ENCODE measurements at regions not wholly inside any gene's neighbourhood (a gene's known extent, or its start where the extent isn't known, plus 50 kb on each side); places are given as distances from the start of the nearest gene placed in this dataset.
A peak's percentile ranks its signal among the peaks of the same experiment; 100 is the strongest.
"Not testable (repeated sequence)": the region's sequence is repeated elsewhere in the genome, so short reads cannot be mapped to it uniquely, and the experiment has no call there.

DNA sequence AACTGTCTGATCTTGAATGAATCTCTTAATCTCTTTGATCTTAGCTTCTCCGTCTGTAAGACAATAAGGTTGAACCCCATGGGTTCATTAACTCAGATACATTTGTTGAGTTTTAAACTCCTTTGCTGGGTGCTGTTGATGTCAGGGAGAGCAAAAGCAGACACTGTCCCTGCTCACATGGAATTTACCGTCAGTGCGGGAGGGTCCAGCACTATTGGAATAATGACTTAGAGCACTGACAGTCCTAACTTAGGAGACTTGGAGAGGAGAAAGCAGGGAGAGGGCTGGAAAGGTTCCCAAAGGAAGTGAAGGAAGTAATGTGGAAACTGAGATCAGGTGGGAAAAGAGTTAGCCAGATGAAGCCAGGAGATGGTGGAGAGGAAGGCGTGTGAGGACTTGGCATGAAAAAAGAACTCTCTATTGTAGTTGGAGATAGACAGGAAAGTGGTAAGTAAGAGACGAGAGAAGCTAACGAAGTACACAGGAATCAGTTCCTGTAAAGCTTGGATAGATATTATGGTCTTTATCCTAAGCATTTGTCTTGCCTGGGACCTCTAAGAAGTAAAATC lies 141.4 kb upstream of the SERTAD2 start:
- no peak for DNase-seq

DNA sequence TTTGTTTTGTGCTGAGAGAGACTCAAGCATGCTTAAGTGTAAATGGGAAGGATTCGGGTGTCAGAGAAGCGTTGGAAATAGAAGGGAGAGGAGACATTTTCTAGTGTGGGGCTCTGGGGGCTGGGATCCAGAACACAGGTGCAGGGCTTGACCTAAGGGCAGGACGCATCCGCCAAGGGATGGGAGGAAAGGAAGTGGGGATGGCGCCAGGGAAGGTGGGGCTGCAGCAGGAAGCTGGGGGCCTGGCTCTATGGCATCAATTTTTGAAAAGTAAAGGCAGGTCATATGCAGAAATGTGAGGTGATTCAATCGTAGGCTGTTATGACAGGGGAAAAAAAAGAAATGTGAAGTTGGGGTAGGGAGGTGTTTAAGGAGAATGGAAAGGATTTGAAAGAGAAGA lies 143.2 kb upstream of the SERTAD2 start:
- DNase-seq: no peak

DNA sequence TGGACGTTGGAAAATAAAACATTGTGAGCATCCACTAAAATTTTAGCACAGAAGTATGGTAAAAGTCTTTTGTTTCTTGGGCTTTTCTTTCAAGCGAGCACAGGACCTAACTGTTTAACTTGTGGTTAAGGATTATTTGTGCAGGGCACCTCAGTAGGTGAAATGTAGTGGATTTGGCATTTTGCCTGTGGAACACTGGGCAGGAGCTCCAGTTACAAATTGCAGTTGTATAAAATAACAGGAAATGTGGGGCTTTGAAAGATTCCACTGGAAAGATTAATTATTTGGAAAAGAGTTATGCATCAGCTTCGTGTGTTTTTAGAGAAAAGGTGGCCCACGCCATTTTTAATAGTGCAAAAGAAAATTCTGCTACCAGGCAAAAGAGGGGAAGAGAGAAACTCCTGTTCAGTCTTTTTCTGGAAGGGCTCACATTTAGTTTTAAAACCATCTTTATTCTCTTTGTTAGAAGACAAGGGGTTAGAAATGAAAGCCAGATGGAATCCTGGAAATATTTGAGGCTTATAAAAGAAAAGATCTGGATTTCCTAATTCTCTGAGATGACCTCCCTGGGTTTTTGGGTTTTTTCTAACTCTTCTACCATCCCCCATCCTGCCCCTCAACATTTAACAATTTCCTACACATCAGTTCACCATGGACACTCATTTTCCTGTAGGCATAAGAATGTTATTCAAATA lies 144.3 kb upstream of the SERTAD2 start:
- peak; percentile 67 for DNase-seq

DNA sequence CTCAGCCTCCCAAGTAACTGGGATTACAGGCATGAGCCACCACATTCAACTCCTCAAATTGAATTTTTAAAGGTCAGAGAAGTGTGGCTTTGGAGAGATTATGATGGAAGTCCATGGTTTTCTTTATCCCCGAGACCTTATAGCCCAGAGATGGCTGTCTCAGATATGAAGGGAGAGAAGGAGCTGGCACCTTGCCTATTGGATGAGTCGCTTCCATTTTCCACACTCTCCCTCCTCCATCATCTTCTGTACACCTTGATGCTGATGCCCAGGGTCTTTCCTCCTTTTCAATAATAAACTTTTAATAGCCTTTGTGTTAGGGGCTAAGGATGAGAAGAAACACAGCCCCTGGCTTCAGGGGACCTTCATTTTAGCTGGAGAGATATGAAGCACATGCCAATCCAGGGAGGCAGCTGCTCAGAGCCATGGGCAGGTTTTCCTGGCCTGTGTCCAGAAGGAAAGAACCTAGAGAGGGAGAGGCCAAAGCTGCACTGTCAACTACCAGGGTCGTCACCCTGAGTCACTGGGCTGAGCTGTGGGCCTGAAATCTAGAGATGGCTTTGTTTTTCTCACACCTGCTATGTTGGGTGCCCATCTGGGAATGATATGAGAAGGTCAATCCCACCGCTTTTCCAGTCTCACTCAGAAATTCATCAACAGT lies 146.0 kb upstream of the SERTAD2 start:
- no peak for DNase-seq

DNA sequence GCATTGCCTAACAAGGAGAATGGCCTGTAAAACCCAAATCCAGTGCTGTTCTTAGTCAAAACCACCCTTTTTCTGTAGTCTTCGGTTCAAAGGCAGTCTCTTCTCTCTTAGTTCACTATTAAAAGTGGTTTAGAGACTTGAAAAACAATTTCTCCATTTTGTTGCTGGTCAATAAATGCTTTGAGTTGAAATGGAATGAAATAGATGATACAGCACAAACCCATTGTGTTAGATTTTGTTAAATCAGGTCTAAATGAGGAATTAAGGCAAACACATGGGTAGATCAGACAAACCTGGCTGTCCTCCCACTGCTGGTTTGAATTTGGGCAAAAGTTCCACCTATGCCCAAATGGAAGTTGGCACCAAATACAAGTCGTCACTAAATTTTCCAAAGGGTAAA lies 150.1 kb upstream of the SERTAD2 start:
- DNase-seq: no peak

DNA sequence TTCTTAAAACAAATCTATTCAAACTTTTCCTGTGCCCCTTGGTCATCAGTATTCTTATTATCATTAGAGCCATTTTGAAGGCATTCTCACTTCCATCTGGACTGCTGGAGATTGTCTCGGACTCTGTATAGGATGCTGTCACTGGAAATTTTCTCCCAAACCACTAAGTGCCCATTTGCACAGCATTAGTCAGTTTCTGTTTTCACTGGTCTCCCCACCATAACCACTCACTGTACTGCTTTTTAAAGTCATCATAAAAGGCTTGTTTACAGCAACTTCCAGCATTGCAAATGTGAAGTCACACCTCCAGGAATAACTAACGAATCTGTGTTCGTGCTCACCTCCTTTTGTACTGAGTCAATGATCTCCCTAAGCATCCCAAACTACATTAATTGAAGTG lies 150.9 kb upstream of the SERTAD2 start:
- no peak for DNase-seq

DNA sequence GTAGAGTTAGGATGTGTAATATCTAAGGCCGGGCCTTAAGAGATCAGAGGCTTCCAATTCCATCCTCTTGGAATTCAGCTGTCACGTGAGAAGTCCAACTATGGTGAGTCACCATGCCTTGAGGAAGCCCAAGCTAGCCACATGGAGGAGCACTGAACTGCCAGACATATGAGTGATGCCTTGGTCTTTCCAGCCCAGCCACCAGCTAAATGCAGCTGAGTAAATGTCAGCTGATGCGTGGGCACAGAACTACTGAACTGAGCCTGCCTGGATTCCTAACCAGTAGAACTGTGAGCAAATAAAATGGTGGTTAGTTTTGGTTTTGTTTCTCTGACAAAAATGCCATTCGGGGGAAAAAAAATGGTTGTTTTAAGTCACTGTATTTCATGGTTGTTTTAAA lies 153.7 kb upstream of the SERTAD2 start:
- peak; percentile 99 for DNase-seq

DNA sequence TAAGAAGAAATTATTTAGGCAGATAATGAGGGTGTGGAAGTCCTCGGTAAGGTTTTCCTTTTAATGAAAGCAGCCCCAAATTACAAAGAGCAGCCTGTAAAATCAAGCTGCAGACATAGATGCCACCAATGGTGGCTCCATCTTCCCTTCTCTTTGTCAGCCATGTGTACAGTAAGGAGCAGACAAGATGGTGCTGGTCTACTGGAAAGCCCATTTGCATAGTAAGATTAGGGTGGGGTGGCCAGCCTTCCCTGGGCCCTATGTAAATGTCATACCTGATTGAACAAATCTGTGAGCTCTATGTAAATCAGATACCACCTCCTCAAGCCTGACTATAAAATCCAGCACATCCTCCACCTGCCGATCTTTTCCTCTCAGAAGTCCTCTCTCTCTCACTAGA lies 154.4 kb upstream of the SERTAD2 start:
- no peak for DNase-seq

DNA sequence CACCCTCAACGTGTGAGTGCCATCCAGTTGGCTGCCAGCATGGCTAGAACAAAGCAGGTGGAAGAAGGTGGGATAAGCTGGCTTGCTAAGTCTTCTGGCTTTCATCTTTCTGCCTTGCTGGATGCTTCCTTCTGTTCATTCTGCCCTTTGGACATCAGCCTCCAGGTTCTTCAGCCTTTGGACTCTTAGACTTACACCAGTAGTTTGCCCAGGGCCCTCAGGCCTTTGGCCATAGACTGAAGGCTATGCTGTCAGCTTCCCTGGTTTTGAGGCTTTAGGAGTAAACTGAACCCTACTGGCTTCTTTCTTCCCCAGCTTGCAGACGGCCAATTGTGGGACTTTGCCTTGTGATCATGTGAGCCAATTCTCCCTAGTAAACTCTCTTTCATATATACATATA lies 155.0 kb upstream of the SERTAD2 start:
- DNase-seq: no peak

DNA sequence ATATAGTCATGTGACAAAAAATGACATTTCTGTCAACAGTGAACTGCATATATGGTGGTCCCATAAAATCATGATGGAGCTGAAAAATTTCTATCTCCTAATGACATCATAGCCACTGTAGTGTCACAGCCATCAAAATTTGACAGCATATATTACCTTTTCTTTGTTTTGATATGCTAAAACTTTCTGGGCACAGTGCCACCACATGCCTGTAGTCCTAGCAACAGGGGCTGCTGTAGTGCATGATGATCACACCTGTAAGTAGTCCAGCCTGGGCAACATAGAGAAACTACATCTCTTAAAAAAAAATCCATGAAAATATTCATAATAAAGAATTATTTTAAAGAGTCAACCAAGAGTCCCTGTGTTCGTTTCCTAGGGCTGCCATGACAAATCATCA lies 155.5 kb upstream of the SERTAD2 start:
- no peak for DNase-seq

DNA sequence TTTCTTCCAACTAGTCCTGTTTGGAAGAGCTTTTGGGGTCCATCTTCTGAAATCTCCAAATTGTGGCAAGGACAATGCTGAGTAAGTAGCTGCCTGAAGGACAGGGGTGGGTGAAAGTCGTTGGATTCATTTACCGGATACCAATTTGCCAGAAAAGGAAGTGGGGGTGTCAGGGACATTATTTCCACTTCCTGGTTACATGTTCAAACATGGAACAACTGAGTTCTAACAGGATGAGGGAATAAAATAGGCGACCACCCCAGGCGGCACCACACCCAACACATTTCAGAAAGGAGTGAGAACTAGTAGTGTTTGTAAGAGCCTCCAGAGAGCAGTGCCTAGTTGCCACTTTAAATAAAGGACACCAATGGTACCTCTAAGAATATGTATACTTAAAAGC lies 158.6 kb upstream of the SERTAD2 start:
- DNase-seq: no peak

DNA sequence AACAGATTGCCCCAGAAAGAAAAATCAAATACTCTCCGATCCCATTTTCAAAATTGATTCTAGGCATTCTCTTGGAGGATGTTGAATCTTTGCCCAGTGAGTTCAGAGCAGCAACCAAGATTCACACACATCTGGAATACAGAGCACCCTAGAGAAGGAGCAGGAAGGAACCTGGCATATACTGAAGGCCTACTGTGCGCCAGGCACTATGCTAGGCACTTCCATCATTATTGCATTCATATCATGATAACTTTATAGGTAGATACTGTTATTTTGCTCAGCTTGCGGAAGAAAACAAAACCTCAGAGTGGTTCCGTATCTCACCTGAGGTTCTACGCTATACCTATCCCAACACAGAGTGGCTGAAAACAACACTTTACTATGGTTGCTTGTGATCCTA lies 160.3 kb upstream of the SERTAD2 start:
- no peak for DNase-seq

DNA sequence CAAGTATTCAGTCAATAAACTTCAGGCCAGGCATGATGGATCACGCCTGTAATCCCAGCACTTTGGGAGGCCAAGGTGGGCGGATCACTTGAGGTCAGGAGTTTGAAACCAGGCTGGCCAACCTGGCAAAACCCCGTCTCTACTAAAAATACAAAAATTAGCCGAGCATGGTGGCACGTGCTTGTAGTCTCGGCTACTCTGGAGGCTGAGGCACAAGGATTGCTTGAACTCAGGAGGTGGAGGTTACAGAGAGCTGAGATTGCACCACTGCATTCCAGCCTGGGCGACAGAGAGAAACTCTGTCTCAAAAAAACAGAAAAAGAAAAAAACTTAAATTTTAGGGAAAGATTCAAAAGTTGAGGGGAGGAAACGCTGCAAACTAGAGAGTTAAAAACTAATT lies 162.8 kb upstream of the SERTAD2 start:
- not testable (repeated sequence) for DNase-seq

DNA sequence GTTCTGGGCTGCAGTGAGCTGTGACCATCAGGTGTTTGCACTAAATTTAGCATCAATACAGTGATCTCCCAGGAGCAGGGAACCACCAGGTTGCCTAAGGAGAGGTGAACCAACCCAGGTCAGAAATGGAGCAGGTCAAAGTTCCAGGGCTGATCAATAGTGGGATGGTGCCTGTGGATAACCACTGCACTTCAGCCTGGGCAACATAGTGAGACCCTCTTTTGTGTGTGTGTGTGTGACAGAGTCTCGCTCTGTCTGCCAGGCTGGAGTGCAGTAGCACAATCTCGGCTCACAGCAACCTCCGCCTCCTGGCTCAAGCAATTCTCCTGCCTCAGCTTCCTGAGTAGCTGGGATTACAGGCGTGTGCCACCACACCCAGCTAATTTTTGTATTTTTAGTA lies 163.7 kb upstream of the SERTAD2 start:
- no peak for DNase-seq

DNA sequence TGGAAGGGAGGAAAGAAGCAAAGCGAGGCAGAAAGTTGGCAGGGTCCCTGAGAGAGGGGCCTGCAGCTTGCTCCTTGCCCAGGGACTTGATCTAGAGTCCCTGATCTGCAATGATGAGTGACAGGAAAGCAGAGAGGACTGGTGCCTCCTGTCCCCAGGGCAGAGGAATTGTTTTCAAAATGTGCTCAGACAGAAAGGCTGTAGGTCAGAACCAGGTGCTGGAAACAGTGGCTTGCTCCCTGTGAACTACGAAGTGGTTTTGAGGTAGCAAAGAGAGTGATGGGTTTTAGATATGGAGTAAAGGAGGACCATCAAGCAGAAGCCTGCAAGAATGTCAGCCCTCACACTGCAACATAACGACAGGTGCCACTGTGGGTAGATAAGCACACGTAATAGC lies 164.9 kb upstream of the SERTAD2 start:
- no peak for DNase-seq

DNA sequence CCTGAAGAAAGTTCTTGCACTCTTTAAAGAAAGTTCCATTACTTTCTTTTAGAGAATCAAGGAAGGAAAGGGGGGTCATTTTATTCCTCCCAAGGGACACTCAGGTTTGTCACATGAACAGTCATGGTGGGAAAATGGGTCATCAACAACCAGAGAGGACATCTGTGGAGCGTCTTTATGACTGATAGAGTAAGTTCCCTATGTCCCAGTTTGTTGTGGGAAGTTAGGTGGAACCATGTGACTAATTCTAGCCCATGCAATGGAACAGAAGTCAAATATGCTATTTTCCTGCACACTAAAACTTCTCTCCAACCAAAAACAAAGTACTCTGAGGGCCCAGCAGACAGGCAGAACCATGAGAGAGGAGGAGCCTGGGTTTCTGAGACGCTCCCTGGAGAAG lies 165.6 kb upstream of the SERTAD2 start:
- DNase-seq: no peak

DNA sequence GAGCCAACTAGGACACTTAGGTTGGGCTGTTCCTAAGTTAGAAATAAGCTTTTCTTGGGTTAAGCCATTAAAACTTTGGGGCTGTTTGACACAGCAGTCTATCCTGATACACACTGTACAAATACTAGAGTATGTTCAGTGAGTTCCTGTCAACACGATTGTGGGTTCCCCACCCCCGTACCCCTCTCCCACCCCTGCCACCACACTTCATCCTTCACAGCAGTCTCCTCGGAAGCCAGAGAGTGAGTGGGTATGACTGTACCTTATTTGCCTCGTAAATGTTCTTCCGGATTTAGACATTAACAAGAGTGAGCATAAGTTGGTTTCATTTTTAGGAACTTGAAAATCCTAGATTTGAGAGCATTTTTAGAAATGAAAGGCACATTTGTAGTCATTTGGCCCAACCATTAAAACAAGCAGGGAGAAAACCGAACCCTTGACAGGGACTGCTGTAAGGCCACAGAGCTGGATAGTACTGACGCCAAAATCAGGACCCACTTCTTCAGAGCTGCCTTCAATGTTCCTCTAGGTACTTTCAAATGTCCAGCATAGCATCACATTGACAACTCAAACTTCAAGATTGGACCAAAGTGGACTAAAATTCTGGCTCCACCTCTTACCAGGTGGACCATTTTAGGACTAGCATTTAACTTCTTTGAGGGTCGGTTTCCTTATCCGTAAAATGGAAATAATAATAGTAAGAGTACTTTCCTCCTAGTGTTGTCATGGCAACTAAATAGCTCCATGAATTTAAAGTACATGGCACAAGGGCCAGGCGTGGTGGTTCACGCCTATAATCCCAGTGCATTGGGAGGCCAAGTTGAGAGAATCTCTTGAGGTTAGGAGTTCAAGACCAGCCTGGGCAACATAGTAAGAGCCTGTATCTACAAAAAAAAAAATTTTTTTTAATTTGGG lies 166.3 kb upstream of the SERTAD2 start:
- no peak for DNase-seq

DNA sequence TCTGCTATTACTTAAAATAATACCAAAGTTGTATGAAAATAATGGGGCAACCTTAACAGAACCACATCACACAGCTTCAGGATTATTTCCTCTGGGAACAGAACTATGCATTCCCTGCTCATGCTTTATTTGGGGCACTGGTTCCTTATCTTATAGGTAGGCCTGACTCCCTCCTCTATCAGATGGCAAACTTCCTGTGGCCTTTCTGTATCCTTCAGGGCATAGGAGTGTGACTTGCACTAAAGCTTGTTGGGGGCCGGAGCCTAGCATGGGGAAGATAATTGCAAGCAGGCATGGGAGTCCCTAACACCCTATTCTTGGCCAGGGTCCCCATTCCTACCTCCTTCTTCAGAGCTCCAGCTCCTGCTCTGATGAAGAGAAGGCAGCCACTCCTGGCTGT lies 167.2 kb upstream of the SERTAD2 start:
- DNase-seq: no peak

DNA sequence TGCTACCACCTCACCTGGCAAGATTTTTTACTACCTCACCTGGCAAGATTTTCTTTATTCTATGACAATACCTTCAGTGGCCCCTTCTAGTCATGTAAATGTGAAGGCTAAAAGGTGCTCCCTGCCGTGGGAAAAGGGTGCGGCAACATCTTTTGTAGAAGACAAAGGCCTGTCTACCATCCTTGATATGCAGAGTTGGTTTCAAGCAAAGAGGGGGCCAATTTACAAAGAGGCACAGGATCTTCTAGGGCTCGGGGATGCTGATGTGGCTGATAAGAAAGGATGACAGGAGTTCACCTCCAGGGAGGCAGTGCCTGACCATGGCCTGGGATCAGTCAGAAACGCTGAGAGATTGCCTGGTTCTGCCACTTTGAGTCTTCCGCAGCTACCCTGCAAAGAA lies 165.4 kb upstream of the SLC1A4 start:
- DNase-seq: no peak

DNA sequence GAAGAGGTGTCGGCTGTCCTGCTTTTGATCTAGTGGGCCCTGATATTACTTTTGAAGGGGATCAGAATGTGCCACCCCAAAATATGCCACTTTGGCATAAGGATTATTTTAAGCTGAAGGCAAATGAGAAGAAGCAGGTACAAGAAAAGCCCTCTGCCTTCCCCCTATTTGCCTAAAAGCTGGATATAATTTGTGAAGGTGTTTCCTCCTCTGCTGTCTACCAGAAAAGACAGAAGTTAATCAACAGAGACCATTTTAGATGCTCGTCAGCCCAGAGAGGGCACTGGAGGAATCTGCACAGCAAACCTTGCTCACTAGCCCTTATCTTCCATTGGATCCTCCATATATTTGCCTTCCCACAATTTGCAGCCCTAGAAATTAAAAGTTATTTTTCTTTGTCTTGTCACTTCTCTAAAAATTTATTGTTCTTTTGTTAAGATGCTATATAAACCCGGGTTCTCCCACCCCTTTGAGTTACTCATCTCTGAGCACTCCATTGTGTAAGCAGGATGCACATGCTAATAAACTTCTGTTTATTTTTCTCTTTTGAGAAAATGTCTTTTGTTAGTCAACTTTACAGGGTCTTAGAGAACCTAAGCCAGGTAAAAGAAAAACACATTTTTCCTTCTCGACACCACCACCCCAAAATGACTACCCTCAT lies 163.2 kb upstream of the SLC1A4 start:
- no peak for DNase-seq

DNA sequence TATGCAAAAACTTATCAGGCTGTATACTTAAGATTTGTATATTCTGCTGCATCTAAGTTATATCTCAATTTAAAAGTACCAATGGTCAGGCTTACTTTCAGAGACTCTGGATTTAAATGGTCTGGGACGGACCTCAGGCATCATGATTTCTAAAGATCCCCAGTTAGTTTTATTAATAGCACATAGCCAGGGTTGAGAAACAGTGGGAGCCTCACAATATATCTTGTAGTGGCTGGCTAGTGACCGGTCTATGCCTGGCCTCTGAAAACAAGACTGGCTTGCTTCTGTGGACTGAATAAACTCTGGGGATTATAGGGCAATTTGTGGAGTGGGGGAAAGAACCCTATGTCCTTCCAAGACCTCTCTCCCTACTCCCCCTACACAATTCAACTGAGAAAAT lies 162.5 kb upstream of the SLC1A4 start:
- no peak for DNase-seq

DNA sequence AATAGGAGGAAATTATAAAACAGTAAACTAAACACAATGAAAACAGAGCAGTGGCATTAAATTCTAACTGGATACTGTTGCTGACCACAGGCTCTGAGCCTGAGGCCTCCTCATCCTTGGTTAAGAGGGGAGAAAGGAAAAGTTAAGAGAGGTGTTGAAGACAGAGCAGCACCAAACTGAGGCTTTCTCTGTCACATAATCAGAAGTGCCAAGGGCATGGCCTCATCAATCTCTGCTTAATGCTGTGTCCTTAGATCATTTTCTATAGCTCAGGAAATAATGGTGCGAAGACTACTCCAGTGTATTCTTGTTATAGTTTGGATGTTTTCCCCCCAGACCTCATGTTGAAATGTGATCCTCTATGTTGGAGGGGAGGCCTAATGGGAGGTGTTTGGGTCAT lies 160.9 kb upstream of the SLC1A4 start:
- DNase-seq: no peak

DNA sequence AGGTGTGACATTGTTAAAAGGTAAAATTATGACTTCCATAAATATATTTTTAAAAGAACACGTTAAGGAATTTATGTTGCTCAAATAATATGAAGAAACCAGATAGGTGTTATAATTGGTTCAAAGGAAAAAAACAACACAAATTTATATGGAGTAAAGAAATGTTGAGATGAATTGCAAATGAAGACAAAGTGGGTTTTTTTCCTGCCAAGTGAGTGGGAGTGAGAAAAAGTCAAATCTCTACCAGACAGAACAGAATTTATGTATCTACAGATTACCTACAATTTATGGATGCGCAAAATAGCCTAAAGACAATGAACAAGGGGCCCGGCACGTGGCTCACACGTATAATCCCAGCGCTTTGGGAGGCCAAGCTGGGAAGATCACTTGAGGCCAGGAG lies 159.7 kb upstream of the SLC1A4 start:
- DNase-seq: no peak
